Glomerular visceral epithelial cell (primary cell): ENCODE measurements at regions not wholly inside any gene's neighbourhood (a gene's known extent, or its start where the extent isn't known, plus 50 kb on each side); places are given as distances from the start of the nearest gene placed in this dataset.

Experiments used
- DNase-seq: peaks from one replicate; pipeline ENCODE4 v3.0.0-alpha.2; 2016; ENCODE audit errors: extremely low spot score

DNA sequence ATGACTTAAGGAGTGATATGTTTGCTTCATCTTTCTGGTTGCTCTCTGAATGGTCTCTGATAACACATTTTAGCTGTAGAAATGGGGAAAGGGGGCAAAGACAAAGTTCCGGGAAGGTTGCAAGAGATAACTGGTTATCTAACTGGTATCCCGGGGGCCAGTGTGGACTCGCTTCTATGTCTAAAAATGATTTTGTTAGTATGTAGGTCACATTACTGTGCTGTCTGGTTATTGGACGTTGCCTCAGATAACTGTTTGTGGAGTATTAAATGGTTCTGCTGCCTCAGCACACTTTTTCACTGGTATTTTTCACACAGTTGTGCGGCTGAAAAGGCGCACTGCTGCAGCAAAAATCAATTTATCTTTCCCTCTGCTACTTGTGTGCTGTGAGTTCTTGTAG, 63.0 kb upstream of the ZNF536 start:
- no peak for DNase-seq

DNA sequence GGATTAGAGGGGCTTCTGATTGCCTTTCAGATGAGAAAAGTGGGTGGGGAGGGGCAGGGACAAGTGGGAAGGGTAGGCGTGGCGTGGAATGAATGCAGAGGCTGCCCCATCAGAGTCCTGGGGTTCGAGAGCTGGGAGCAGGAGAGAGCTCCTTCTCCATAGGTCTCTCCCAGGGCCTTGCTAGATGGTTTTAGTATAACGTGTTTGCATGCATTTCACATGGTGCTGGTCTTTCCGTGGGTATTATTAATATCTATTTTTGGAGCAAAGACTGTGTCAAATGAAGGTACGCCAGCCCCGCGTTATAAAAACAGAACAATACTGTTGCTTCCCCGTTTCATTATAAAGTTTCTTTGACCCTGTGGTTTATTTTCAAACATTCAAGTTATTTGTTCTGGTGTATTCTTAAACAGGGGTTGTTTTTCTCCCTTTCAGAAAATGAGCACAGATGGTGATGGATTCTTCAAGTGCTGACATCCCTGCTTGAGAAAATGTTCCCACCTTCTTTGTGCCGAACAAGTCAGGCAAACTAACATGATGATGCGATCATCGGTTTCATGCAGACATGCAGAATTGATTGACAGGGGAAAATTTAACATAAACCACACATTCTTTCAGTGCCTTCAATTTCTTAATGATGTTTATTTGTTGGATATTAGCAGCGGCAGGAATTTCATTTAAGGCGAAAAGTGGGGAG, 62.1 kb upstream of the ZNF536 start:
- no peak for DNase-seq

GRCh38 chr19:30310602-30311263, 61.5 kb upstream of the ZNF536 start:
- DNase-seq, result no peak

DNA sequence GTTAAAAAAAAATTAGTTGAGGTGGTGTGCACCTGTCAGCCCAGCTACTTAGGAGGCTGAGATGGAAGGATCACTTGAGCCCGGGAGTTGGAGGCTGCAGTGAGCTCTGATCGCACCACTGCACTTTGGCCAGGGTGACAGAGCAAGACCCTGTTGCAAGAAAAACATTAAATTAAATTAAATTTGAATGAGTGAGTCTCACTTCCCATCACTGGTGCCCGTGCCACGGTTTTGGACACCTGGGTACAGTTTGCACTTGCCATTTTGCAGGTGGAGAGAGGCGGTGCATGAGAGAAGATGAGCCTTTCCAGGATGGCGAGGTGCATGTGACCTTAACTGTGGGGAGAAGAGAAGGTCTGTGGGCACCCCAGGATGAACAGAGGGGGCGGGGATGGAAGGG, 60.3 kb upstream of the ZNF536 start:
- DNase-seq, result no peak

GRCh38 chr19:30312582-30313352, 59.4 kb upstream of the ZNF536 start:
- DNase-seq, result no peak

DNA sequence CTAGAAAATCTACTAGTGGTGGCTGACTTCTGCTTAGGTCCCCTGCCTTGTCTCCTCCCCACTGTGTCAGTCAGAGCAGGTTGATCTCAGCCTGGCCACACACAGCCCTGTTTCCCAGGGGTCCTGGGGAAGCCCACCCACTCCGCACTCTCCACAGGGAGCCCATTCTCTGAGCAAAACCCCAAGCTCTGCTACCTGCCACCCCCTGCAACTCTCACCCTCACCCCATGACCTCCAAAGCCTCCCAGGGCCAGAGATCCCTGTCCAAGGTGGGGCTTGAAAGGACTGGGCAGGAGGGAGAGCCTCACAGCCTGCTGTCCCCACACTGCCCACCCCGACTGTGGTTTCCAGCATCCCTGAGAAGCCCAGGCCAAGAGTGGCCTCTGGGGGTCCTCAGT, 58.8 kb upstream of the ZNF536 start:
- no peak for DNase-seq

GRCh38 chr19:30314056-30314804, 58.0 kb upstream of the ZNF536 start:
- no peak for DNase-seq

DNA sequence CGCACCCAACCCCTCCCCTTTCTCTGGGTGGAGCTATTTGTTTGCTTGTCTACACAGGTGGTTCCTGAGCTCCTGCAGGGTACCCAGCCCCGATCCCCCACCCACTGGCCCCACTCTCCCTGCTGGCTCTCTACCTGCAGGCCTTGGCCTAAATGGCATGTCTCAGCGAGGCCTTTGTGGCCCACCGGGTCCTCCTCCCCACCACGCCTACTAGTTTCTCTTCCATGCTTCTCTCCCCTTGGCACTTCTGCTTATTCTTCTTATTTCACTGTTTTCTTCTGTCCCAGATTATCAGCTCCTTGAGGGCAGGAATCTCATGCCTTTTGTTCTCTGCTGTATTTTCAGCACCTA, 57.4 kb upstream of the ZNF536 start:
- no peak for DNase-seq

GRCh38 chr19:30315159-30315558, 57.0 kb upstream of the ZNF536 start:
- no peak for DNase-seq

DNA sequence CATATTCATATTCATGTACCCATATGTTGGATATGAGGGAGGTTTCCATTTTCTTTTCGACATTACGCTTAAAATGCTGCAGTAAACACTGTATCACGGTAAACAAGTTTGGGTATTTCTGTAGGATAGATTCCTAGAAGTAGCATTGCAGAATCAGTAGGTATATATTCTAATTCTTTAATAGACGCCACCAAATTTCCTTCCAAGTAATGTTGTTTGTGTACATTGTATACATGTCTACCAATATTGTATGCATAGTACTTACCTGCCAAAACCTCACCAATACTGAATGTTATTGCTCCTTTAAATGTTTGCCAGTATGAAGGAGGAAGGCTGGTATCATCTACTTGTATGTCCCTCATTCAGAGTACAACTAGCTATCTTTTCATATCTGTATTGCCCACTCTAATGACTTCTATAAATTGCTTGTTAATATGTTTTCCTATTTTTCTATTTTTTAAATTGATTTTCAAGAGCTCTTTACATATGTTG, 56.1 kb upstream of the ZNF536 start:
- DNase-seq, result no peak

DNA sequence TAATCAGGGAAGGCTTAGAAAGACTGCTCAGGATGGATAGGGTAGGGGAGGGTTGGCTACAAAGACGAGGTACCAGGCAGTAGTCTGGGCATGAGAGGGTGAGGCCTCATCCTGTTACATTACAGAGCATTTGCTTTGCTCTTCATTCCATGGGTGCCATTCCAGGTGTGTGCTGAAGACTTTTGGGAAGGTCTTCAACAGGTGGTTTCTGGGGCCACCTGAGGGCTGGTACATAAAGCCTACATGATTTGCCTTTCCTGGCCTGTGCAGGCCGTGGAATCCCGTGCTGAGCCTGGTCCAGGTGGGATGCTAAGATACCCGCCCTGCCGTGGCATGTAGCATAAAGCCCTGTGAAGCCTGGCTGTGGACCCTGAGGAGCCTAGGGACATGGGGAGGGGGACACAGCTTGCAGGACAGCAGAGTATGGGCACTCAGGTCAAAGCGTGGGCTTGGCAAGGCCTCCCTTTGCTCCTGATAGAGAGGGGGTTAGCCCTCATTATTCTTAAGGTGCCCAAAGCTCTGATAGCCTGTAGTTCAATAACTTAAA, 55.6 kb upstream of the ZNF536 start:
- no peak for DNase-seq

- DNase-seq, result no peak
Observed at GRCh38 chr19:30317403-30317802, 54.8 kb upstream of the ZNF536 start.

DNA sequence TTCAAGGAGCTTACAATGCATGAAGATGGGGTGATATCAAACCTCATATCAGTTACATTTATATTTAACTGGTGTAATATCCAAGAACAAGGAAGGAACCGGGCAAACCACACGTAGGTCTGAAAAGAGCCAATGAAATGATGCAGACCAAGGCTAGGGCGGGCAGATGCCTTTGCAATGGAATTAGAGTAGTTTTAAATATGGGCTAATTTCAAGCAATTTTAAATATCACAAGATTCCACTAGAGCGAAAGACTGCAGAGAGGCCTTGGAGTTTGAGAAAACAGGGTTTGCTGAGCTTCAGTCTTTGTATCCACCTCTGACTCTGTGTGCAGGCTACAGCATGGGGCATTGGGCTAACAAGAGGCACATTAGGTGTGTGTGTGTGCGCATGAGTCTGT, 53.9 kb upstream of the ZNF536 start:
- DNase-seq, result no peak

GRCh38 chr19:30318936-30319335, 53.2 kb upstream of the ZNF536 start:
- no peak for DNase-seq

DNA sequence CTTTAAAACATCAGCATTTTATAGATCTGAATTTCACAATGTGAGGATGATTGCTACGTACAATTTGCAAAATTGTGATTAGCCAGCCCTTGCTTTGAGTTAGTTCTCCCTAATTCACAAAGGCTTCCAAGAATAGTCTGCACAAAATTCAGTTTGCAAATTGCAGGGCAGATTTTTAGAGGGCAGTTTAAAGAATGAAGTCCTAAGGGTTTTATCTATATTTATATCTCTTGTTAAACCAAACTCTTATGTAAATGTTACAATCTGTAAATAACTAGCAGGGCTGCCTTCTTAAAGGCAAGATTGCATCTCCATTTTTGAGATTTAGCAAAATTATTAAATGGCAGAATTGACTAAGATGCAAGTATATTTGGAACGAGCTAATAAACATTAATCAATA, 52.8 kb upstream of the ZNF536 start:
- DNase-seq, result no peak

GRCh38 chr19:30319876-30320275, 52.3 kb upstream of the ZNF536 start:
- DNase-seq, result no peak

GRCh38 chr19:30320466-30320865, 51.7 kb upstream of the ZNF536 start:
- DNase-seq, result no peak

DNA sequence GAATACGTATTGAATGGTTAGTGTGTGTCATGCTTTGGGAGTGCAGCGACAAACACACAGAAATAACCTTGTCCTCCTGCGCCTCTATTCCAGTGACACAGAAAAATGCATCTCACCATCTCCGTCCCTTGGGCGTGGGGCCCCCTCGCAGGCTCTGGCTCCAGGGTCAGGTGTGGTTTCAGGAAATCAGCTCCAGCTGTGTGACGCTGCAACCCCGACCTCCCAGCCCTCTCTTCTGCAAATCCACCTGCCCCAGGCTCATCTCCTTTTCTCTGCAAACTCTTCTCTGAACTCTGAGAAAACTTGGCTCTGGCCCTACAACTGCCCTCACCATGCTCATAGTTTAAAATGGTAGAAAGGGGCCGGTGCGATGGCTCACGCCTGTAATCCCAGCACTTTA, 51.3 kb upstream of the ZNF536 start:
- no peak for DNase-seq
